H9 (cell line): ENCODE measurements at regions not wholly inside any gene's neighbourhood (a gene's known extent, or its start where the extent isn't known, plus 50 kb on each side); places are given as distances from the start of the nearest gene placed in this dataset.

ENCODE experiments used
- DNase-seq: peaks from one replicate; pipeline ENCODE4 v3.0.0-alpha.2; 2017
- H2AFZ ChIP-seq: one replicate; pipeline ENCODE4 v1.6.1; 2013; ENCODE audit warnings: mild to moderate bottlenecking, low read length, control low read depth, moderate library complexity
- H2AK5ac ChIP-seq: 2 replicates; pipeline ENCODE4 v1.6.1; 2013; ENCODE audit warnings: low read length, control low read depth, mixed read lengths; ENCODE audit not compliant: insufficient read length
- H2BK120ac ChIP-seq: one replicate; pipeline ENCODE4 v1.6.1; 2013; ENCODE audit warnings: low read depth, mild to moderate bottlenecking, low read length, control low read depth, inconsistent platforms; ENCODE audit not compliant: poor library complexity, severe bottlenecking
- H2BK12ac ChIP-seq: 2 replicates; pipeline ENCODE4 v1.6.1; 2013; ENCODE audit warnings: low read length, control low read depth, mixed read lengths, low read depth; ENCODE audit not compliant: insufficient read length
- H2BK15ac ChIP-seq: 2 replicates; pipeline ENCODE4 v1.6.1; 2013; ENCODE audit warnings: low read depth, low read length, control low read depth
- H2BK20ac ChIP-seq: one replicate; pipeline ENCODE4 v1.6.1; 2013; ENCODE audit warnings: low read depth, mild to moderate bottlenecking, low read length, control low read depth, inconsistent platforms; ENCODE audit not compliant: poor library complexity, severe bottlenecking
- H2BK5ac ChIP-seq: 2 replicates; pipeline ENCODE4 v1.6.1; 2013; ENCODE audit warnings: low read length, control low read depth, mixed read lengths; ENCODE audit not compliant: insufficient read length
- H3K14ac ChIP-seq: 2 replicates; pipeline ENCODE4 v1.6.1; 2013; ENCODE audit warnings: low read length, control low read depth; ENCODE audit not compliant: insufficient read depth
- H3K18ac ChIP-seq: 2 replicates; pipeline ENCODE4 v1.6.1; 2013; ENCODE audit warnings: low read depth, mild to moderate bottlenecking, mixed read lengths, low read length, control low read depth; ENCODE audit not compliant: insufficient read length
- H3K23ac ChIP-seq: 2 replicates; pipeline ENCODE4 v1.6.1; 2013; ENCODE audit warnings: low read length, control low read depth, mixed read lengths, low read depth; ENCODE audit not compliant: insufficient read length
- H3K23me2 ChIP-seq: 2 replicates; pipeline ENCODE4 v1.6.1; 2013; ENCODE audit warnings: low read depth, mild to moderate bottlenecking, mixed read lengths, low read length, control low read depth; ENCODE audit not compliant: insufficient read length, poor library complexity, severe bottlenecking
- H3K27ac ChIP-seq: 2 replicates; pipeline ENCODE4 v1.5.1; 2013; ENCODE audit warnings: low read length, control low read depth, mixed read lengths, low read depth; ENCODE audit not compliant: insufficient read length
- H3K27me3 ChIP-seq: 2 replicates; pipeline ENCODE4 v1.6.1; 2013; ENCODE audit warnings: low read length, control low read depth, inconsistent platforms; ENCODE audit not compliant: insufficient read depth
- H3K4ac ChIP-seq: 2 replicates; pipeline ENCODE4 v1.6.1; 2013; ENCODE audit warnings: low read depth, mild to moderate bottlenecking, control low read depth, inconsistent platforms, low read length, moderate library complexity
- H3K4me1 ChIP-seq: 2 replicates; pipeline ENCODE4 v1.6.1; 2013; ENCODE audit warnings: low read length, control low read depth, inconsistent platforms; ENCODE audit not compliant: insufficient read depth
- H3K4me2 ChIP-seq: 2 replicates; pipeline ENCODE4 v1.6.1; 2013; ENCODE audit warnings: low read length, control low read depth, mixed read lengths; ENCODE audit not compliant: insufficient read length, insufficient read depth
- H3K56ac ChIP-seq: 2 replicates; pipeline ENCODE4 v1.6.1; 2013; ENCODE audit warnings: low read depth, mild to moderate bottlenecking, mixed read lengths, low read length, control low read depth; ENCODE audit not compliant: insufficient read length
- H3K79me1 ChIP-seq: 2 replicates; pipeline ENCODE4 v1.6.1; 2013; ENCODE audit warnings: low read depth, mild to moderate bottlenecking, moderate library complexity, low read length, control low read depth, inconsistent platforms; ENCODE audit not compliant: insufficient read depth, poor library complexity, severe bottlenecking
- H3K79me2 ChIP-seq: 2 replicates; pipeline ENCODE4 v1.6.1; 2013; ENCODE audit warnings: low read length, control low read depth, inconsistent platforms; ENCODE audit not compliant: insufficient read depth
- H3K9ac ChIP-seq: 2 replicates; pipeline ENCODE4 v1.6.1; 2013; ENCODE audit warnings: low read length, control low read depth, mixed read lengths; ENCODE audit not compliant: insufficient read length; ENCODE audit errors: extremely low read depth
- H3K9me3 ChIP-seq: one replicate; pipeline ENCODE4 v1.6.1; 2013; ENCODE audit warnings: low read depth, low read length, inconsistent platforms; ENCODE audit not compliant: control insufficient read depth
- H3T11ph ChIP-seq: one replicate; pipeline ENCODE4 v1.6.1; 2013; ENCODE audit warnings: mild to moderate bottlenecking, low read length, control low read depth, inconsistent platforms
- H4K20me1 ChIP-seq: one replicate; pipeline ENCODE4 v1.6.1; 2013; ENCODE audit not compliant: control insufficient read depth, insufficient read length, insufficient read depth
- H4K5ac ChIP-seq: 2 replicates; pipeline ENCODE4 v1.6.1; 2013; ENCODE audit warnings: low read depth, mild to moderate bottlenecking, mixed read lengths, low read length, control low read depth; ENCODE audit not compliant: insufficient read length
- H4K8ac ChIP-seq: replicated peaks from 2 replicates; pipeline ENCODE4 v1.6.1; 2013; ENCODE audit warnings: low read length, control low read depth, mixed read lengths, low read depth; ENCODE audit not compliant: insufficient read length
- H4K91ac ChIP-seq: 2 replicates; pipeline ENCODE4 v1.6.1; 2013; ENCODE audit warnings: low read depth, mild to moderate bottlenecking, moderate library complexity, mixed read lengths, low read length, control low read depth; ENCODE audit not compliant: insufficient read length
- H3K27ac Mint-ChIP-seq, 3 experiments: 2 replicates in 2 of 3; 3 replicates in 1 of 3; pipeline ENCODE4 v1.8.0; 2020 to 2021; ENCODE audit warnings: mixed read lengths in 3 of 3, mild to moderate bottlenecking in 1 of 3, moderate library complexity in 1 of 3
- H3K27me3 Mint-ChIP-seq: 2 replicates; pipeline ENCODE4 v1.8.0; 2021; ENCODE audit warnings: low read depth, mild to moderate bottlenecking, moderate library complexity, mixed read lengths
- H3K36me3 Mint-ChIP-seq, 3 experiments: 2 replicates in 2 of 3; 3 replicates in 1 of 3; pipeline ENCODE4 v1.8.0; 2020 to 2021; ENCODE audit warnings: low read depth in 3 of 3, mixed read lengths in 3 of 3; ENCODE audit not compliant: insufficient read depth in 1 of 3
- H3K4me1 Mint-ChIP-seq, 2 experiments: 2 replicates each; pipeline ENCODE4 v1.8.0; 2020; ENCODE audit warnings: mixed read lengths in 2 of 2
- H3K4me3 Mint-ChIP-seq, 2 experiments: 2 replicates in 1 of 2; 3 replicates in 1 of 2; pipeline ENCODE4 v1.8.0; 2020 to 2021; ENCODE audit warnings: mild to moderate bottlenecking in 2 of 2, mixed read lengths in 2 of 2, moderate library complexity in 1 of 2
- H3K9me3 Mint-ChIP-seq, 2 experiments: 2 replicates in 1 of 2; 3 replicates in 1 of 2; pipeline ENCODE4 v1.8.0; 2020; ENCODE audit warnings: mild to moderate bottlenecking in 2 of 2, mixed read lengths in 2 of 2, moderate library complexity in 1 of 2
- CTCF ChIP-seq: fragments of 200-600 bp; sonication (generic); conservative IDR thresholded peaks from 3 replicates; pipeline ENCODE4 v1.8.0; 2021; ENCODE audit warnings: antibody characterized with exemption, mild to moderate bottlenecking
- WGBS: extraction: QIAGEN DNeasy Blood & Tissue Kit; methylation state at CpG from one replicate; pipeline ENCODE4 v1.1.7; 2013; ENCODE audit warnings: missing lambda C conversion rate, low lambda C conversion rate, mixed read lengths; ENCODE audit not compliant: insufficient read length; ENCODE audit errors: extremely low coverage; 5-methylcytosine and 5-hydroxymethylcytosine counted together

- peaks cover 0 to 4% of the 10 kb centered on the region in 2 experiments; a peak in 2 of 4 replicates for H3K4me1 Mint-ChIP-seq
- Histone ChIP-seq H3K27me3 (no peaks in the 10 kb centered on the region), H3K79me2 (no peaks in the 10 kb centered on the region), H3K56ac (no peak overlapping the region), H2BK20ac (no peak overlapping the region), H3K9ac (no peak overlapping the region), H4K8ac (no peak overlapping the region), H3K4me2 (no peak overlapping the region), H4K91ac (no peak overlapping the region), H3K27ac (no peak overlapping the region), H3K4ac (no peak overlapping the region), H3K23ac (no peak overlapping the region), H3K4me1 (0 out of 2 replicates have a peak, but pooled peaks cover 2% of the 10 kb centered on the region), H2BK120ac (no peak overlapping the region), H3K14ac (no peak overlapping the region), H2BK15ac (no peak overlapping the region), H4K5ac (no peak overlapping the region), H3K23me2 (no peaks in the 10 kb centered on the region), H2BK5ac (no peak overlapping the region), H3K79me1 (no peaks in the 10 kb centered on the region), H2AFZ (no peak overlapping the region), H3K9me3 (no peaks in the 10 kb centered on the region), H2BK12ac (no peak overlapping the region), H2AK5ac (no peak overlapping the region), H3T11ph (no peak overlapping the region), H3K18ac (no peak overlapping the region), H4K20me1 (no peaks in the 10 kb centered on the region)
- TF ChIP-seq CTCF: no peak
- H3K4me3 Mint-ChIP-seq: no peak overlapping the region
- no peaks in the 10 kb centered on the region for H3K36me3 Mint-ChIP-seq
- H3K9me3 Mint-ChIP-seq: no peaks in the 10 kb centered on the region
- no peak for DNase-seq
- WGBS: no CpG with 5 or more reads among the region's 1 CpG
- no peak overlapping the region for H3K27ac Mint-ChIP-seq
- no peaks in the 10 kb centered on the region for H3K27me3 Mint-ChIP-seq
These were observed 1388.6 kb upstream of the PIK3C3 start for GRCh38 chr18:40566510-40566844.
